Naive B cell (primary cell): ENCODE measurements at regions not wholly inside any gene's neighbourhood (a gene's known extent, or its start where the extent isn't known, plus 50 kb on each side); places are given as distances from the start of the nearest gene placed in this dataset.

Experiments
- ATAC-seq, 2 donors: fragments of 150-1000 bp; cut with Tn5 transposase; 2 replicates each; pipeline ENCODE4 v1.10.0; 2021; ENCODE audit warnings: low read depth in 2 of 2, mild to moderate bottlenecking in 2 of 2, moderate library complexity in 2 of 2
- DNase-seq: peaks from one replicate; pipeline ENCODE4 v3.0.0; 2022
- H3K27ac Mint-ChIP-seq, 6 donors: one replicate each; pipeline ENCODE4 v1.8.0; 2020 to 2022; ENCODE audit warnings: mild to moderate bottlenecking in 6 of 6, mixed read lengths in 6 of 6, moderate library complexity in 5 of 6, inconsistent platforms in 2 of 6
- H3K27me3 Mint-ChIP-seq, 3 donors: one replicate each; pipeline ENCODE4 v1.8.0; 2021 to 2022; ENCODE audit warnings: mixed read lengths in 3 of 3, mild to moderate bottlenecking in 1 of 3
- H3K36me3 Mint-ChIP-seq, 2 donors: one replicate each; pipeline ENCODE4 v1.8.0; 2020 to 2022; ENCODE audit warnings: mixed read lengths in 2 of 2, inconsistent platforms in 1 of 2, mild to moderate bottlenecking in 1 of 2
- H3K4me1 Mint-ChIP-seq, 3 donors: one replicate each; pipeline ENCODE4 v1.8.0; 2020 to 2022; ENCODE audit warnings: mixed read lengths in 3 of 3, inconsistent platforms in 1 of 3, mild to moderate bottlenecking in 1 of 3, moderate library complexity in 1 of 3
- H3K4me3 Mint-ChIP-seq, 8 donors: one replicate each; pipeline ENCODE4 v1.8.0; 2020 to 2022; ENCODE audit warnings: mild to moderate bottlenecking in 8 of 8, mixed read lengths in 8 of 8, moderate library complexity in 8 of 8, inconsistent platforms in 2 of 8
- H3K9me3 Mint-ChIP-seq, 7 donors: one replicate each; pipeline ENCODE4 v1.8.0; 2020 to 2022; ENCODE audit warnings: mixed read lengths in 7 of 7, mild to moderate bottlenecking in 5 of 7, inconsistent platforms in 2 of 7, moderate library complexity in 1 of 7

- H3K27ac Mint-ChIP-seq = peak overlapping the region in 2 of 6 donors; percentile 14 to 65
- peak; percentile 85 to 87 for ATAC-seq
- peaks cover 0 to 2% (median 0%) of the 10 kb centered on the region in 7 donors for H3K9me3 Mint-ChIP-seq
- no peaks in the 10 kb centered on the region for H3K36me3 Mint-ChIP-seq
- H3K27me3 Mint-ChIP-seq = no peaks in the 10 kb centered on the region
- peaks cover 21 to 30% (median 29%) of the 10 kb centered on the region in 3 donors for H3K4me1 Mint-ChIP-seq
- no peak overlapping the region for H3K4me3 Mint-ChIP-seq
- peak; percentile 43 for DNase-seq
These were observed 303.1 kb upstream of the PTGER4 start for GRCh38 chr5:40376566-40376965.

DNA sequence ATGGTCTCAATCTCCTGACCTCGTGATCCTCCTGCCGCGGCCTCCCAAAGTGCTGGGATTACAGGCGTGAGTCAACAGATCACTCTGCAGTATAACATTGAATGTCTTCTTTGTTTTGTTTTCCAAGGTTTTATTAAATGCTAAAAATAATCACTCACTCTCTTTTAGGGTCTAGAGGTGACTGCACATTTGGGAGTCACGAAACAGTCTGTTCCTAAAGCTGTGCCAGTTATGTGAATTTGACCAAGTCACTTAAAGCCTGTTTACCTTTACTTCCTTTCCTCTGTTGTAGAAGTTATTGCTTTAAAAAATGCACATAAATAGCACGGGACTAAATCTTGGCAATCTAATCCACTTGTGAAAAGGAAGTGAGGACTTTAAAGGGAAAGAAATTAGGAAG lies 304.9 kb upstream of the PTGER4 start:
- Mint-ChIP-seq H3K27ac (peak overlapping the region in 2 of 6 donors; percentile 9 to 39), H3K4me3 (no peak overlapping the region), H3K4me1 (peaks cover 21 to 30% (median 29%) of the 10 kb centered on the region in 3 donors), H3K9me3 (peaks cover 2 to 11% (median 4%) of the 10 kb centered on the region in 7 donors), H3K36me3 (no peaks in the 10 kb centered on the region), H3K27me3 (no peaks in the 10 kb centered on the region)
- no peak for ATAC-seq
- DNase-seq = no peak

GRCh38 chr5:40368200-40368599 lies 311.5 kb upstream of the PTGER4 start:
- H3K27me3 Mint-ChIP-seq = no peaks in the 10 kb centered on the region
- peak overlapping the region in 1 of 6 donors; percentile 6 for H3K27ac Mint-ChIP-seq
- DNase-seq = no peak

DNA sequence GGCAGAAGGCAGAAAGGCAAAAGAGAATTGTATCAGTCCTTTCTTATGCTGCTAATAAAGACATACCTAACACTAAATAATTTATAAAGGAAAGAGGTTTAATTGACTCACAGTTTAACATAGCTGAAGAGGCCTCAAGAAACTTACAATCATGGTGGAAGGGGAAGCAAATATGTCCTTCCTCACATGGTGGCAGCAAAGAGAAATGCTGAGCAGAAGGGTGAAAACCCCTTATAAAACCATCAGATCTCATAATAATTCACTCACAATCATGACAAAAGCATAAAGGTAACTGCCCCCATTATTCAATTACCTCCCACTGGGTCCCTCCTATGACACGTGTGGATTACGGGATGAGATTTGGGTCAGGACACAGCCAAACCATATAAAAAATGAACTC lies 312.5 kb upstream of the PTGER4 start:
- H3K36me3 Mint-ChIP-seq = peaks cover 0 to 6% of the 10 kb centered on the region in 2 donors
- peak overlapping the region in 3 of 6 donors; percentile 6 to 41 (median 28) for H3K27ac Mint-ChIP-seq
- peaks cover 0 to 23% (median 4%) of the 10 kb centered on the region in 7 donors for H3K9me3 Mint-ChIP-seq
- H3K4me1 Mint-ChIP-seq = peaks cover 4 to 6% (median 6%) of the 10 kb centered on the region in 3 donors
- no peak overlapping the region for H3K4me3 Mint-ChIP-seq
- ATAC-seq (peak in 1 of 2 donors; percentile 39), DNase-seq (no peak)
- no peaks in the 10 kb centered on the region for H3K27me3 Mint-ChIP-seq

More at GRCh38 chr5:40368200-40368599, 311.5 kb upstream of the PTGER4 start:
- Mint-ChIP-seq H3K36me3 (no peaks in the 10 kb centered on the region), H3K4me1 (peaks cover 4 to 6% (median 6%) of the 10 kb centered on the region in 3 donors), H3K9me3 (peaks cover 0 to 16% (median 4%) of the 10 kb centered on the region in 7 donors), H3K4me3 (no peak overlapping the region)
- ATAC-seq = no peak

GRCh38 chr5:40365342-40366330 lies 314.1 kb upstream of the PTGER4 start:
- peaks cover 0 to 19% (median 2%) of the 10 kb centered on the region in 7 donors for H3K9me3 Mint-ChIP-seq
- peaks cover 0 to 6% of the 10 kb centered on the region in 2 donors for H3K36me3 Mint-ChIP-seq
- peak overlapping the region in 1 of 6 donors; percentile 45 for H3K27ac Mint-ChIP-seq
- ATAC-seq (peak in 1 of 2 donors; percentile 43), DNase-seq (no peak)
- H3K27me3 Mint-ChIP-seq = no peaks in the 10 kb centered on the region
- H3K4me3 Mint-ChIP-seq = no peak overlapping the region
- peaks cover 4 to 6% (median 6%) of the 10 kb centered on the region in 3 donors for H3K4me1 Mint-ChIP-seq

- H3K27ac Mint-ChIP-seq = peak overlapping the region in 1 of 6 donors; percentile 39
- H3K9me3 Mint-ChIP-seq = peaks cover 0 to 11% (median 0%) of the 10 kb centered on the region in 7 donors
- no peak overlapping the region for H3K4me3 Mint-ChIP-seq
- ATAC-seq = no peak
- H3K27me3 Mint-ChIP-seq = no peaks in the 10 kb centered on the region
- peaks cover 0 to 6% of the 10 kb centered on the region in 2 donors for H3K36me3 Mint-ChIP-seq
- no peak for DNase-seq
- H3K4me1 Mint-ChIP-seq = peaks cover 4 to 6% (median 6%) of the 10 kb centered on the region in 3 donors
These were observed 315.3 kb upstream of the PTGER4 start for GRCh38 chr5:40364441-40364840.

DNA sequence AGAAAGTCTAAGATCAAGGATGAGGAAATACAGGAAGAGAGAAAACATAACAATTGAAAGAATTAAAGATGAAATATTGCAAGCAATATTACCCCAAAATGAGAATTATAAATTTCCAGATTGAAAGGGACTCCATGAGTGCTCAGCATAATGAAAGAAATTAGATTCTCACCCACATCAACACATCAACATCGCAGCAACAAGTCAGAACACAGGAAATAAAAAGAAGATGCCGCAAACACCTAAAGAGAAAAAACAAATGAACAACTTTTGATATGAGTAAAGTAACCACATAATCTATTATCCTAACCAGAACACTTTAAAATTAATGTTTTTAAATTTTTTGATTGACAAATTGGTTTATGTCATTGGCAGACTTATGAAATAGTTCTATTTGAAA lies 318.3 kb upstream of the PTGER4 start:
- DNase-seq = no peak
- Mint-ChIP-seq H3K4me1 (peaks cover 0 to 6% (median 0%) of the 10 kb centered on the region in 3 donors), H3K27me3 (no peaks in the 10 kb centered on the region), H3K27ac (peak overlapping the region in 2 of 6 donors; percentile 5 to 74), H3K36me3 (peaks cover 0 to 6% of the 10 kb centered on the region in 2 donors), H3K4me3 (no peak overlapping the region), H3K9me3 (peaks cover 0 to 11% (median 0%) of the 10 kb centered on the region in 7 donors)
- no peak for ATAC-seq

GRCh38 chr5:40360685-40361084 lies 319.0 kb upstream of the PTGER4 start:
- Mint-ChIP-seq H3K27me3 (no peaks in the 10 kb centered on the region), H3K9me3 (peaks cover 0 to 11% (median 0%) of the 10 kb centered on the region in 7 donors), H3K27ac (no peak overlapping the region), H3K36me3 (peaks cover 0 to 6% of the 10 kb centered on the region in 2 donors), H3K4me3 (no peak overlapping the region), H3K4me1 (peaks cover 0 to 6% (median 0%) of the 10 kb centered on the region in 3 donors)
- no peak for DNase-seq
- no peak for ATAC-seq

GRCh38 chr5:40359832-40360231 lies 319.9 kb upstream of the PTGER4 start:
- Mint-ChIP-seq H3K4me3 (no peak overlapping the region), H3K36me3 (peaks cover 0 to 6% of the 10 kb centered on the region in 2 donors), H3K9me3 (peaks cover 0 to 11% (median 0%) of the 10 kb centered on the region in 7 donors), H3K27me3 (no peaks in the 10 kb centered on the region), H3K4me1 (peaks cover 0 to 6% (median 0%) of the 10 kb centered on the region in 3 donors), H3K27ac (peak overlapping the region in 1 of 6 donors; percentile 49)
- DNase-seq = no peak
- ATAC-seq = no peak

DNA sequence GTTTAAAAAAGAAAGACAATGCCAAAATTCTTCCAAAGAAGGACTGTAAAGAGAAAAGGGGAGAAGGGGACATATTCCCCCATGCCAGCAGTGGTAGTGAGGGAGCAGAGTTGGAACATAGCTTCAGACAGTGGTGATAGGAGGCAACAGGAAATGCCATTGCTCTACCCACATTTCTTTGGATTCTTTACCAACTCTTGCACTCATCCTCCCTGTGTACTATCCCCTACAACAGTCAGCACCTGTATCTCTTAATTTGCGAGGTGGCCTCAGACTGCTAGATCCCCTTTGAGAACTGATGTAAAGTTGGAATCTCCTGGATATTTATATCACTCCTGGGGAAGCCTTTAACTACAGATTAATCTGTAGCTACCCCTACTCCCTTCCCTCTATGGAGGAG lies 320.6 kb upstream of the PTGER4 start:
- peaks cover 0 to 6% (median 0%) of the 10 kb centered on the region in 3 donors for H3K4me1 Mint-ChIP-seq
- H3K9me3 Mint-ChIP-seq = peaks cover 0 to 11% (median 0%) of the 10 kb centered on the region in 7 donors
- DNase-seq = no peak
- H3K27ac Mint-ChIP-seq = no peak overlapping the region
- no peak overlapping the region for H3K4me3 Mint-ChIP-seq
- peaks cover 0 to 6% of the 10 kb centered on the region in 2 donors for H3K36me3 Mint-ChIP-seq
- no peak for ATAC-seq
- H3K27me3 Mint-ChIP-seq = no peaks in the 10 kb centered on the region

DNA sequence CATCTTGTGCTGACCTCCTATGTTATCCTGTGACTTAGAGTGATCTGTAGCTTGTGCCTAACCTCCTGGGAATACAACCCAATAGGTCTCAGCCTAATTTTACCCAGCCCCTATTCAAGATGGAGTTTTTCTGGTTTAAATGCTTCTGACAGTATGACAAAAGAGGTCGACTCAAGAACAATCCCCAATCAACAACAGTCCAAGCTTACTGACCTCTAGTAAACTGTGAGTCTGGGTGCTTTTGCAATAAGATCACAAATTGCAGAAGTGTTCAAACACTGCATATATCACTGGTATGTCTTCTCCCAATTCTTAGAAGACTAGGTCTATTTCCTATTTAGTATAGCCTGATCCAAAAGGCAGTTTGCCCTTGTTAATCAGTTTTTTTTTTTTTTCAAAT lies 323.5 kb upstream of the PTGER4 start:
- peaks cover 0 to 5% (median 1%) of the 10 kb centered on the region in 7 donors for H3K9me3 Mint-ChIP-seq
- H3K4me1 Mint-ChIP-seq = peaks cover 0 to 6% (median 0%) of the 10 kb centered on the region in 3 donors
- no peak overlapping the region for H3K27ac Mint-ChIP-seq
- ATAC-seq (no peak), DNase-seq (no peak)
- H3K4me3 Mint-ChIP-seq = no peak overlapping the region
- H3K27me3 Mint-ChIP-seq = no peaks in the 10 kb centered on the region
- H3K36me3 Mint-ChIP-seq = no peaks in the 10 kb centered on the region

- Mint-ChIP-seq H3K27me3 (no peaks in the 10 kb centered on the region), H3K4me3 (no peak overlapping the region), H3K27ac (no peak overlapping the region), H3K4me1 (peaks cover 0 to 6% (median 0%) of the 10 kb centered on the region in 3 donors), H3K36me3 (peaks cover 0 to 2% of the 10 kb centered on the region in 2 donors), H3K9me3 (peaks cover 0 to 6% (median 5%) of the 10 kb centered on the region in 7 donors)
- no peak for DNase-seq
- ATAC-seq = no peak
These were observed 323.9 kb upstream of the PTGER4 start for GRCh38 chr5:40355846-40356245.

GRCh38 chr5:40355181-40355580 lies 324.5 kb upstream of the PTGER4 start:
- Mint-ChIP-seq H3K4me3 (no peak overlapping the region), H3K27ac (no peak overlapping the region), H3K36me3 (peaks cover 4 to 8% of the 10 kb centered on the region in 2 donors), H3K27me3 (no peaks in the 10 kb centered on the region), H3K4me1 (peaks cover 0 to 6% (median 0%) of the 10 kb centered on the region in 3 donors), H3K9me3 (peaks cover 4 to 12% (median 8%) of the 10 kb centered on the region in 7 donors)
- DNase-seq (no peak), ATAC-seq (no peak)
